GM18502 (cell line): ENCODE measurements at regions not wholly inside any gene's neighbourhood (a gene's known extent, or its start where the extent isn't known, plus 50 kb on each side); places are given as distances from the start of the nearest gene placed in this dataset.
"Not testable (repeated sequence)": the region's sequence is repeated elsewhere in the genome, so short reads cannot be mapped to it uniquely, and the experiment has no call there.

Experiments
- ATAC-seq: cut with Tn5 transposase; IDR thresholded peaks from one replicate; pipeline ENCODE4 v1.9.1; 2021; ENCODE audit warnings: mild to moderate bottlenecking; ENCODE audit not compliant: unreplicated experiment, poor library complexity

- ATAC-seq = no peak
Observed at GRCh38 chr3:103247459-103247858, 812.6 kb downstream of the ZPLD1 start.

GRCh38 chr3:103254827-103255226 is 820.0 kb downstream of the ZPLD1 start:
- ATAC-seq = not testable (repeated sequence)

GRCh38 chr3:103269287-103269686 is 834.5 kb downstream of the ZPLD1 start:
- no peak for ATAC-seq

- no peak for ATAC-seq
Observed at GRCh38 chr3:103271575-103271974, 836.8 kb downstream of the ZPLD1 start.

GRCh38 chr3:103295974-103296570 is 861.3 kb downstream of the ZPLD1 start:
- no peak for ATAC-seq

- not testable (repeated sequence) for ATAC-seq
Observed at GRCh38 chr3:103297502-103297901, 862.7 kb downstream of the ZPLD1 start.

GRCh38 chr3:103306104-103306503 is 871.3 kb downstream of the ZPLD1 start:
- ATAC-seq = no peak

GRCh38 chr3:103308921-103309320 is 874.1 kb downstream of the ZPLD1 start:
- no peak for ATAC-seq

GRCh38 chr3:103319912-103320311 is 885.1 kb downstream of the ZPLD1 start:
- ATAC-seq = no peak

GRCh38 chr3:103337179-103337845 is 902.5 kb downstream of the ZPLD1 start:
- ATAC-seq = no peak

- ATAC-seq = no peak
Observed at GRCh38 chr3:103341078-103341606, 906.3 kb downstream of the ZPLD1 start.

- no peak for ATAC-seq
Observed at GRCh38 chr3:103342205-103342731, 907.5 kb downstream of the ZPLD1 start.

GRCh38 chr3:103349760-103350159 is 914.9 kb downstream of the ZPLD1 start:
- no peak for ATAC-seq

- no peak for ATAC-seq
Observed at GRCh38 chr3:103365467-103365866, 930.7 kb downstream of the ZPLD1 start.

- ATAC-seq = no peak
Observed at GRCh38 chr3:103367481-103367880, 932.7 kb downstream of the ZPLD1 start.

- no peak for ATAC-seq
Observed at GRCh38 chr3:103371411-103371810, 936.6 kb downstream of the ZPLD1 start.

GRCh38 chr3:103372031-103372430 is 937.2 kb downstream of the ZPLD1 start:
- ATAC-seq = no peak

- no peak for ATAC-seq
Observed at GRCh38 chr3:103380391-103380790, 945.6 kb downstream of the ZPLD1 start.

GRCh38 chr3:103381296-103382079 is 946.7 kb downstream of the ZPLD1 start:
- ATAC-seq = no peak

GRCh38 chr3:103385961-103386656 is 951.3 kb downstream of the ZPLD1 start:
- ATAC-seq = no peak
